Uterus (tissue), 3 donors: ENCODE measurements at regions not wholly inside any gene's neighbourhood (a gene's known extent, or its start where the extent isn't known, plus 50 kb on each side); places are given as distances from the start of the nearest gene placed in this dataset.

Source experiments
- DNase-seq, 2 donors: peaks; one replicate each; pipeline ENCODE4 v3.0.0-alpha.2; 2019 to 2020
- H3K27ac ChIP-seq, 2 donors: fragments of 200-600 bp; sonication (generic); 1 replicate in 1 of 2; 2 replicates in 1 of 2; pipeline ENCODE4 v1.5.1; 2016 to 2018
- H3K27me3 ChIP-seq, 2 donors: fragments of 200-600 bp; sonication (generic); one replicate each; pipeline ENCODE4 v1.5.1; 2018 to 2019; ENCODE audit warnings: control low read depth in 1 of 2
- H3K36me3 ChIP-seq, 2 donors: fragments of 200-600 bp; sonication (generic); one replicate each; pipeline ENCODE4 v1.5.1; 2019; ENCODE audit warnings: control low read depth in 1 of 2
- H3K4me1 ChIP-seq, 2 donors: fragments of 200-600 bp; sonication (generic); one replicate each; pipeline ENCODE4 v1.5.1; 2018 to 2019; ENCODE audit warnings: control low read depth in 1 of 2
- H3K4me3 ChIP-seq, 2 donors: fragments of 200-600 bp; sonication (generic); 1 replicate in 1 of 2; 2 replicates in 1 of 2; pipeline ENCODE4 v1.5.1; 2018 to 2019; ENCODE audit warnings: mild to moderate bottlenecking in 1 of 2
- H3K9me3 ChIP-seq, 2 donors: fragments of 200-600 bp; sonication (generic); one replicate each; pipeline ENCODE4 v1.5.1; 2019; ENCODE audit warnings: control low read depth in 1 of 2
- CTCF ChIP-seq, 4 experiments: fragments of 200-600 bp in 2 of 4; fragments of 450-650 bp in 2 of 4; sonication (generic) in 2 of 4; IDR thresholded peaks; one replicate each; pipeline ENCODE4 v1.5.1; 2016 to 2019; ENCODE audit warnings: antibody characterized with exemption in 4 of 4, mild to moderate bottlenecking in 2 of 4, moderate library complexity in 1 of 4
- POLR2A ChIP-seq, 2 donors: fragments of 450-650 bp; IDR thresholded peaks; one replicate each; pipeline ENCODE4 v1.6.1; 2016; ENCODE audit warnings: antibody characterized with exemption in 2 of 2, mild to moderate bottlenecking in 1 of 2, moderate library complexity in 1 of 2
- intact Hi-C: fragments of 100-400 bp; cut with DNase I; formaldehyde crosslinking; loops from one replicate; pipeline ENCODE4 v1.15.1; 2023; ENCODE audit warnings: low total_unique reads
- donor health status: DM: yes; HTN: yes; CAD: no.

- DNase-seq, result no peak
- H3K4me3 ChIP-seq, result no peak overlapping the region
- no peaks in the 10 kb centered on the region for H3K9me3 ChIP-seq
- TF ChIP-seq POLR2A (IDR thresholded peaks at IDR 0.05), result no peak
- H3K27ac ChIP-seq, result no peak overlapping the region
- H3K4me1 ChIP-seq, result no peaks in the 10 kb centered on the region
- H3K27me3 ChIP-seq, result peaks cover 0 to 4% of the 10 kb centered on the region in 2 donors
- intact Hi-C loops, result no loop called here
- no peaks in the 10 kb centered on the region for H3K36me3 ChIP-seq
Observed at GRCh38 chr2:118290411-118291250, 202.4 kb downstream of the INSIG2 start.

- H3K27me3 ChIP-seq, result no peaks in the 10 kb centered on the region
- H3K27ac ChIP-seq, result no peak overlapping the region
- H3K4me3 ChIP-seq, result no peak overlapping the region
- intact Hi-C loops, result no loop called here
- H3K36me3 ChIP-seq, result no peaks in the 10 kb centered on the region
- H3K9me3 ChIP-seq, result no peaks in the 10 kb centered on the region
- no peak for DNase-seq
- no peaks in the 10 kb centered on the region for H3K4me1 ChIP-seq
- TF ChIP-seq POLR2A (IDR thresholded peaks at IDR 0.05) (no peak), CTCF (IDR thresholded peaks at IDR 0.05) (no peak)
Observed at GRCh38 chr2:118279005-118279404, 190.7 kb downstream of the INSIG2 start.

GRCh38 chr2:118278046-118278445, 189.8 kb downstream of the INSIG2 start:
- Histone ChIP-seq H3K4me1 (no peaks in the 10 kb centered on the region), H3K27me3 (no peaks in the 10 kb centered on the region), H3K36me3 (no peaks in the 10 kb centered on the region), H3K27ac (no peak overlapping the region), H3K4me3 (no peak overlapping the region), H3K9me3 (no peaks in the 10 kb centered on the region)
- no peak for DNase-seq
- no peak for TF ChIP-seq CTCF (IDR thresholded peaks at IDR 0.05)
- TF ChIP-seq POLR2A (IDR thresholded peaks at IDR 0.05), result no peak
- intact Hi-C loops, result no loop called here

- Histone ChIP-seq H3K4me1 (no peaks in the 10 kb centered on the region), H3K36me3 (no peaks in the 10 kb centered on the region), H3K27ac (no peak overlapping the region), H3K9me3 (no peaks in the 10 kb centered on the region), H3K4me3 (no peak overlapping the region), H3K27me3 (no peaks in the 10 kb centered on the region)
- intact Hi-C loops, result no loop called here
- TF ChIP-seq POLR2A (IDR thresholded peaks at IDR 0.05) (no peak), CTCF (IDR thresholded peaks at IDR 0.05) (no peak)
- DNase-seq, result no peak
Observed at GRCh38 chr2:118274841-118275510, 186.7 kb downstream of the INSIG2 start.

- Histone ChIP-seq H3K27me3 (no peaks in the 10 kb centered on the region), H3K4me1 (no peaks in the 10 kb centered on the region), H3K4me3 (no peak overlapping the region), H3K9me3 (no peaks in the 10 kb centered on the region), H3K27ac (no peak overlapping the region), H3K36me3 (no peaks in the 10 kb centered on the region)
- TF ChIP-seq CTCF (IDR thresholded peaks at IDR 0.05) (no peak), POLR2A (IDR thresholded peaks at IDR 0.05) (no peak)
- intact Hi-C loops, result no loop called here
- no peak for DNase-seq
Observed at GRCh38 chr2:118272391-118272790, 184.1 kb downstream of the INSIG2 start.
